H1 (cell line): ENCODE measurements at regions not wholly inside any gene's neighbourhood (a gene's known extent, or its start where the extent isn't known, plus 50 kb on each side); places are given as distances from the start of the nearest gene placed in this dataset.

Experiments
- CTCF ChIA-PET: fragments of 300-600 bp; sonication (Branson Sonifier 250); formaldehyde crosslinking; loops from one replicate; lab custom pipeline; 2021; ENCODE audit not compliant: partially characterized antibody; lab: Charles Lee
- POLR2A ChIA-PET: fragments of 300-600 bp; sonication (Branson Sonifier 250); formaldehyde crosslinking; loops from one replicate; lab custom pipeline; 2021; ENCODE audit warnings: inconsistent platforms; ENCODE audit not compliant: partially characterized antibody; lab: Charles Lee
- DNase-seq, 2 experiments: peaks; one replicate each; pipeline versions ENCODE4 v3.0.0 to v3.0.0-alpha.2; 2010 to 2022; ENCODE audit warnings: low spot score in 2 of 2, low read depth in 1 of 2, mixed read lengths in 1 of 2
- FAIRE-seq: peaks from 2 replicates; lab custom pipeline; 2011; peaks lifted over from hg19 to GRCh38; lab: Jason Lieb, UNC
- H2AFZ ChIP-seq: 2 replicates; pipeline ENCODE4 v1.8.1; 2012; ENCODE audit warnings: low read length, inconsistent platforms
- H2AK5ac ChIP-seq: 2 replicates; pipeline ENCODE4 v1.6.1; 2013; ENCODE audit warnings: low read depth, low read length
- H2BK120ac ChIP-seq: replicated peaks from 2 replicates; pipeline ENCODE3; 2013; ENCODE audit warnings: low read depth, low read length, inconsistent platforms
- H2BK12ac ChIP-seq: 2 replicates; pipeline ENCODE4 v1.6.1; 2013; ENCODE audit warnings: low read depth, low read length
- H2BK15ac ChIP-seq: 2 replicates; pipeline ENCODE4 v1.6.1; 2013; ENCODE audit warnings: low read length
- H2BK20ac ChIP-seq: 2 replicates; pipeline ENCODE4 v1.6.1; 2013; ENCODE audit warnings: low read length
- H2BK5ac ChIP-seq: 2 replicates; pipeline ENCODE4 v1.6.1; 2013; ENCODE audit warnings: low read depth, low read length
- H3K14ac ChIP-seq: 2 replicates; pipeline ENCODE4 v1.6.1; 2013; ENCODE audit warnings: inconsistent platforms; ENCODE audit not compliant: insufficient read length
- H3K18ac ChIP-seq: 2 replicates; pipeline ENCODE4 v1.6.1; 2013; ENCODE audit warnings: low read length; ENCODE audit errors: extremely low read depth
- H3K23ac ChIP-seq: 2 replicates; pipeline ENCODE4 v1.6.1; 2013; ENCODE audit warnings: inconsistent platforms; ENCODE audit not compliant: insufficient read length
- H3K23me2 ChIP-seq: 2 replicates; pipeline ENCODE4 v1.6.1; 2013; ENCODE audit warnings: low read depth, low read length
- H3K27ac ChIP-seq: 2 replicates; pipeline ENCODE4 v1.6.1; 2011; ENCODE audit warnings: low read depth, low read length, inconsistent platforms
- H3K27me3 ChIP-seq, 4 experiments: replicated peaks in 1 of 4; 1 replicate in 1 of 4; 2 replicates in 3 of 4; pipeline versions ENCODE4 v1.6.1 to v1.8.1; 2011 to 2013; ENCODE audit warnings: low read length in 3 of 4, mild to moderate bottlenecking in 3 of 4, inconsistent platforms in 2 of 4, mixed read lengths in 2 of 4, moderate library complexity in 1 of 4; ENCODE audit not compliant: control insufficient read depth in 3 of 4, insufficient read depth in 3 of 4; ENCODE audit errors: extremely low read depth in 1 of 4
- H3K36me3 ChIP-seq, 4 experiments: 2 replicates each; pipeline versions ENCODE4 v1.6.1 to v1.8.1; 2011 to 2013; ENCODE audit warnings: mild to moderate bottlenecking in 4 of 4, low read length in 3 of 4, moderate library complexity in 2 of 4, control low read depth in 1 of 4, inconsistent platforms in 1 of 4; ENCODE audit not compliant: insufficient read depth in 4 of 4, control insufficient read depth in 2 of 4
- H3K4ac ChIP-seq: replicated peaks from 2 replicates; pipeline ENCODE3; 2013; ENCODE audit warnings: low read length, low read depth, mixed read lengths, inconsistent platforms; ENCODE audit not compliant: insufficient read length
- H3K4me1 ChIP-seq, 4 experiments: replicated peaks in 1 of 4; 1 replicate in 1 of 4; 2 replicates in 3 of 4; pipeline versions ENCODE4 v1.6.1 to v1.8.1; 2011 to 2013; ENCODE audit warnings: low read length in 3 of 4, inconsistent platforms in 2 of 4, mixed read lengths in 1 of 4; ENCODE audit not compliant: insufficient read depth in 4 of 4, control insufficient read depth in 3 of 4
- H3K4me2 ChIP-seq, 2 experiments: 2 replicates each; pipeline versions ENCODE4 v1.6.1 to v1.8.1; 2011 to 2013; ENCODE audit warnings: low read depth in 2 of 2, low read length in 2 of 2, control low read depth in 1 of 2, inconsistent platforms in 1 of 2, mild to moderate bottlenecking in 1 of 2; ENCODE audit not compliant: insufficient read depth in 1 of 2
- H3K4me3 ChIP-seq, 4 experiments: fragments of 200-600, 300-600 bp in 1 of 4; sonication (generic), shearing (Covaris generic), sonication (Bioruptor Twin) in 1 of 4; 2 replicates each; pipeline versions ENCODE4 v1.5.1 to v1.8.1; 2011 to 2016; ENCODE audit warnings: low read length in 4 of 4, low read depth in 3 of 4, control low read depth in 2 of 4, inconsistent platforms in 2 of 4, mild to moderate bottlenecking in 2 of 4, mixed read lengths in 1 of 4, moderate library complexity in 1 of 4; ENCODE audit not compliant: insufficient read depth in 2 of 4; ENCODE audit errors: extremely low read depth in 1 of 4
- H3K56ac ChIP-seq: replicated peaks from 2 replicates; pipeline ENCODE3; 2013; ENCODE audit warnings: low read depth, mild to moderate bottlenecking, mixed read lengths, low read length, inconsistent platforms; ENCODE audit not compliant: insufficient read length
- H3K79me1 ChIP-seq: 2 replicates; pipeline ENCODE4 v1.6.1; 2013; ENCODE audit warnings: low read depth, low read length, control low read depth
- H3K79me2 ChIP-seq, 2 experiments: 2 replicates each; pipeline versions ENCODE4 v1.6.1 to v1.8.1; 2012 to 2013; ENCODE audit warnings: low read length in 2 of 2, mild to moderate bottlenecking in 2 of 2, inconsistent platforms in 1 of 2; ENCODE audit not compliant: insufficient read depth in 2 of 2, control insufficient read depth in 1 of 2
- H3K9ac ChIP-seq, 4 experiments: replicated peaks in 1 of 4; 1 replicate in 1 of 4; 2 replicates in 3 of 4; pipeline versions ENCODE4 v1.6.1 to v1.8.1; 2011 to 2013; ENCODE audit warnings: low read depth in 3 of 4, low read length in 3 of 4, control low read depth in 2 of 4, mild to moderate bottlenecking in 2 of 4, moderate library complexity in 2 of 4, inconsistent platforms in 1 of 4; ENCODE audit errors: extremely low read depth in 1 of 4
- H3K9me3 ChIP-seq, 2 experiments: 2 replicates each; pipeline versions ENCODE4 v1.6.1 to v1.8.1; 2012 to 2013; ENCODE audit warnings: mild to moderate bottlenecking in 2 of 2, moderate library complexity in 2 of 2, control low read depth in 1 of 2, inconsistent platforms in 1 of 2, low read depth in 1 of 2, low read length in 1 of 2, mixed read lengths in 1 of 2; ENCODE audit not compliant: insufficient read depth in 2 of 2
- H4K20me1 ChIP-seq, 2 experiments: replicated peaks in 1 of 2; 2 replicates each; pipeline versions ENCODE3 to v1.8.1; 2011 to 2013; ENCODE audit warnings: inconsistent platforms in 2 of 2, low read length in 2 of 2, mild to moderate bottlenecking in 1 of 2; ENCODE audit not compliant: insufficient read depth in 2 of 2, control insufficient read depth in 1 of 2
- H4K5ac ChIP-seq: 2 replicates; pipeline ENCODE4 v1.6.1; 2013; ENCODE audit warnings: low read length, low read depth, mixed read lengths, inconsistent platforms; ENCODE audit not compliant: insufficient read length
- H4K8ac ChIP-seq: 2 replicates; pipeline ENCODE4 v1.8.0; 2013; ENCODE audit warnings: mild to moderate bottlenecking, moderate library complexity, low read length, inconsistent platforms; ENCODE audit not compliant: insufficient read depth; ENCODE audit errors: extremely low read depth
- H4K91ac ChIP-seq: replicated peaks from 2 replicates; pipeline ENCODE3; 2013; ENCODE audit warnings: low read length, mixed read lengths, inconsistent platforms; ENCODE audit not compliant: insufficient read length
- CBX5 ChIP-seq: fragments of 300-800, 300-1000 bp; sonication (generic); IDR thresholded peaks from 2 replicates; pipeline ENCODE4 v1.7.1; 2016; ENCODE audit warnings: antibody characterized with exemption, low read length, low read depth
- CBX8 ChIP-seq: fragments of 300-800, 300-1000 bp; sonication (generic); IDR thresholded peaks from 2 replicates; pipeline ENCODE4 v1.7.1; 2016; ENCODE audit warnings: low read depth, low read length, borderline replicate concordance
- CHD1 ChIP-seq: IDR thresholded peaks from 2 replicates; pipeline ENCODE4 v1.6.1; 2012; ENCODE audit warnings: low read depth, low read length, improper control_type of control experiment
- EP300 ChIP-seq, 2 experiments: IDR thresholded peaks; 1 replicate in 1 of 2; 2 replicates in 1 of 2; pipeline ENCODE4 v1.6.1; 2011 to 2012; ENCODE audit warnings: low read depth in 2 of 2, low read length in 2 of 2, mild to moderate bottlenecking in 2 of 2, borderline replicate concordance in 1 of 2, inconsistent platforms in 1 of 2, moderate library complexity in 1 of 2
- EZH2 ChIP-seq: fragments of 200-600 bp; sonication (generic); IDR thresholded peaks from 2 replicates; pipeline ENCODE4 v1.7.1; 2012; ENCODE audit warnings: low read depth, mild to moderate bottlenecking, moderate library complexity, low read length, inconsistent platforms; ENCODE audit not compliant: severe bottlenecking
- GABPA ChIP-seq: IDR thresholded peaks from 2 replicates; pipeline ENCODE4 v1.6.1; 2011; ENCODE audit warnings: mild to moderate bottlenecking, low read length, moderate library complexity, borderline replicate concordance; ENCODE audit not compliant: insufficient read depth
- GTF2F1 ChIP-seq: IDR thresholded peaks from 2 replicates; pipeline ENCODE4 v1.6.1; 2012; ENCODE audit warnings: low read depth, low read length, improper control_type of control experiment, borderline replicate concordance
- KDM5A ChIP-seq: fragments of 200-600 bp; IDR thresholded peaks from 2 replicates; pipeline ENCODE4 v1.7.1; 2012; ENCODE audit warnings: mild to moderate bottlenecking, low read length, inconsistent platforms, mixed read lengths
- POLR2AphosphoS5 ChIP-seq: IDR thresholded peaks from 2 replicates; pipeline ENCODE4 v1.6.1; 2011; ENCODE audit warnings: low read depth, low read length
- SAP30 ChIP-seq: fragments of 300-600 bp; sonication (generic); IDR thresholded peaks from 2 replicates; pipeline ENCODE4 v1.7.1; 2012; ENCODE audit warnings: low read length, moderate library complexity, mild to moderate bottlenecking, inconsistent platforms; ENCODE audit not compliant: insufficient read depth, insufficient replicate concordance
- SP2 ChIP-seq: IDR thresholded peaks from 2 replicates; pipeline ENCODE4 v1.6.1; 2012; ENCODE audit warnings: mild to moderate bottlenecking, low read length, inconsistent platforms
- SRF ChIP-seq: IDR thresholded peaks from 2 replicates; pipeline ENCODE4 v1.6.1; 2011; ENCODE audit warnings: mild to moderate bottlenecking, low read depth, low read length, moderate library complexity
- SUZ12 ChIP-seq: fragments of 200-600 bp; sonication (generic); IDR thresholded peaks from 2 replicates; pipeline ENCODE4 v1.6.1; 2012; ENCODE audit warnings: mild to moderate bottlenecking, inconsistent platforms, low read length, moderate library complexity, mixed read lengths
- TAF1 ChIP-seq: IDR thresholded peaks from 2 replicates; pipeline ENCODE4 v1.6.1; 2011; ENCODE audit warnings: mild to moderate bottlenecking, low read depth, low read length
- ZNF274 ChIP-seq: IDR thresholded peaks from 2 replicates; pipeline ENCODE4 v1.7.0; 2012; ENCODE audit warnings: low read length, borderline replicate concordance; ENCODE audit errors: extremely low read depth
- WGBS, 2 experiments: shearing (Covaris generic) in 1 of 2; methylation state at CpG; one replicate each; pipeline versions ENCODE4 v1.1.6 to v1.1.7; 2013 to 2015; ENCODE audit warnings: low lambda C conversion rate in 2 of 2, mixed read lengths in 2 of 2, inconsistent platforms in 1 of 2, low coverage in 1 of 2, missing lambda C conversion rate in 1 of 2; ENCODE audit not compliant: insufficient replicate concordance in 2 of 2, insufficient coverage in 1 of 2, insufficient read length in 1 of 2; ENCODE audit errors: extremely low coverage in 1 of 2, missing lambda C conversion rate in 1 of 2; 5-methylcytosine and 5-hydroxymethylcytosine counted together

GRCh38 chr6:106771822-106772221 is 142.4 kb downstream of the QRSL1 start:
- no peaks in the 10 kb centered on the region for H3K79me2 ChIP-seq
- POLR2A ChIA-PET = no interaction called here
- no peak overlapping the region for H3K4me3 ChIP-seq
- whole genome bisulfite sequencing, 2 experiments = 93% methylated on average over 4 of the region's 4 CpGs; no CpG with 5 or more reads in 1 of the 2 experiments
- CTCF ChIA-PET = interaction anchor here (0.9 to 1.6 kb wide), 3 partner anchors 11 to 202 kb away, joined by 3 read pairs; partner anchors contain the start of gene CD24
- H3K36me3 ChIP-seq = peaks cover 0 to 3% (median 0%) of the 10 kb centered on the region in 4 experiments; a peak in 1 of 8 replicates
- H2BK15ac ChIP-seq = no peak overlapping the region
- no peaks in the 10 kb centered on the region for H4K20me1 ChIP-seq
- H2BK120ac ChIP-seq = no peak overlapping the region
- no peak overlapping the region for H3K9ac ChIP-seq
- peaks cover 4 to 14% of the 10 kb centered on the region in 2 experiments for H3K9me3 ChIP-seq
- no peak overlapping the region for H2AK5ac ChIP-seq
- no peak for DNase-seq
- H3K14ac ChIP-seq = no peak overlapping the region
- peaks cover 0 to 10% (median 5%) of the 10 kb centered on the region in 4 experiments; a peak in 3 of 7 replicates for H3K4me1 ChIP-seq
- no peak for FAIRE-seq
- H3K79me1 ChIP-seq = no peaks in the 10 kb centered on the region
- no peak overlapping the region for H4K8ac ChIP-seq
- H3K56ac ChIP-seq = no peak overlapping the region
- H2AFZ ChIP-seq = no peak overlapping the region
- no peak overlapping the region for H2BK20ac ChIP-seq
- no peak overlapping the region for H4K91ac ChIP-seq
- no peak overlapping the region for H3K27ac ChIP-seq
- H3K18ac ChIP-seq = no peak overlapping the region
- no peak overlapping the region for H3K4ac ChIP-seq
- no peak overlapping the region for H4K5ac ChIP-seq
- H3K23me2 ChIP-seq = no peaks in the 10 kb centered on the region
- H2BK12ac ChIP-seq = no peak overlapping the region
- no peak overlapping the region for H2BK5ac ChIP-seq
- H3K23ac ChIP-seq = no peak overlapping the region
- H3K27me3 ChIP-seq = no peaks in the 10 kb centered on the region
- no peak overlapping the region for H3K4me2 ChIP-seq
- TF ChIP-seq CBX5 (no peak), EZH2 (no peak), ZNF274 (no peak), SAP30 (no peak), GTF2F1 (no peak), CHD1 (no peak), GABPA (no peak), SUZ12 (no peak), POLR2AphosphoS5 (no peak), TAF1 (no peak), CBX8 (no peak), SRF (no peak), EP300 (IDR thresholded peaks at IDR 0.05; ENCODE audit: borderline replicate concordance in 1 of 2, low read depth in 2 of 2, low read length in 2 of 2) (no peak), SP2 (no peak), KDM5A (no peak)
